GM12878 (cell line): ENCODE measurements at regions not wholly inside any gene's neighbourhood (a gene's known extent, or its start where the extent isn't known, plus 50 kb on each side); places are given as distances from the start of the nearest gene placed in this dataset.

Experiments
- LARP7 ChIP-seq: fragments of 450-650 bp; IDR thresholded peaks from 2 replicates; pipeline ENCODE4 v1.6.1; 2017; ENCODE audit warnings: mild to moderate bottlenecking
- MEF2A ChIP-seq: IDR thresholded peaks from 2 replicates; pipeline ENCODE4 v1.6.1; 2011; ENCODE audit warnings: low read depth, mild to moderate bottlenecking, low read length, moderate library complexity; ENCODE audit not compliant: insufficient read depth
- NFYA ChIP-seq: IDR thresholded peaks from 2 replicates; pipeline ENCODE4 v1.6.1; 2011; ENCODE audit warnings: low read depth, mild to moderate bottlenecking, low read length, improper control_type of control experiment, borderline replicate concordance
- NR2C2 ChIP-seq: IDR thresholded peaks from 2 replicates; pipeline ENCODE4 v1.6.1; 2011; ENCODE audit warnings: borderline replicate concordance, low read depth; ENCODE audit not compliant: control insufficient read depth, insufficient read length
- PBX3 ChIP-seq: IDR thresholded peaks from 2 replicates; pipeline ENCODE4 v1.6.1; 2011; ENCODE audit warnings: mild to moderate bottlenecking, low read depth, low read length, moderate library complexity; ENCODE audit not compliant: insufficient replicate concordance
- PKNOX1 ChIP-seq: fragments of 450-650 bp; IDR thresholded peaks from 2 replicates; pipeline ENCODE4 v1.6.1; 2016; ENCODE audit warnings: mild to moderate bottlenecking
- SKIL ChIP-seq: fragments of 450-650 bp; IDR thresholded peaks from 2 replicates; pipeline ENCODE4 v1.6.1; 2017; ENCODE audit warnings: mild to moderate bottlenecking, low read depth, inconsistent platforms; ENCODE audit not compliant: poor library complexity, severe bottlenecking
- WRNIP1 ChIP-seq: IDR thresholded peaks from 2 replicates; pipeline ENCODE4 v1.6.1; 2011; ENCODE audit warnings: low read depth, low read length, improper control_type of control experiment, borderline replicate concordance
- ZBED1 ChIP-seq: IDR thresholded peaks from 2 replicates; pipeline ENCODE4 v1.6.1; 2016; ENCODE audit warnings: borderline replicate concordance
- ZNF217 ChIP-seq: fragments of 450-650 bp; IDR thresholded peaks from 2 replicates; pipeline ENCODE4 v1.6.1; 2017; ENCODE audit warnings: antibody characterized with exemption, mild to moderate bottlenecking

- TF ChIP-seq PBX3 (no peak), NFYA (no peak), WRNIP1 (no peak), NR2C2 (no peak), ZBED1 (no peak), ZNF217 (no peak), MEF2A (no peak), SKIL (no peak), PKNOX1 (no peak), LARP7 (no peak)
These were observed 161.7 kb downstream of the FCRL5 start (continued) for GRCh38 chr1:157390651-157391050.
